Progenitor cell of endocrine pancreas (in vitro differentiated cells): ENCODE measurements at regions not wholly inside any gene's neighbourhood (a gene's known extent, or its start where the extent isn't known, plus 50 kb on each side); places are given as distances from the start of the nearest gene placed in this dataset.
"Not testable (repeated sequence)": the region's sequence is repeated elsewhere in the genome, so short reads cannot be mapped to it uniquely, and the experiment has no call there.

ENCODE experiments used
- DNase-seq: peaks from one replicate; pipeline ENCODE4 v3.0.0; 2021; ENCODE audit warnings: low spot score; ENCODE audit not compliant: unreplicated experiment
- H3K27ac Mint-ChIP-seq: 2 replicates; pipeline ENCODE4 v1.8.0; 2021; ENCODE audit warnings: mild to moderate bottlenecking, moderate library complexity, mixed read lengths
- H3K27me3 Mint-ChIP-seq: 2 replicates; pipeline ENCODE4 v1.8.0; 2021; ENCODE audit warnings: mixed read lengths
- H3K36me3 Mint-ChIP-seq: 2 replicates; pipeline ENCODE4 v1.8.0; 2022; ENCODE audit warnings: mixed read lengths; ENCODE audit not compliant: insufficient read depth
- H3K4me1 Mint-ChIP-seq: 2 replicates; pipeline ENCODE4 v1.8.0; 2021; ENCODE audit warnings: low read depth, mixed read lengths
- H3K4me3 Mint-ChIP-seq: 2 replicates; pipeline ENCODE4 v1.8.0; 2021; ENCODE audit warnings: low read depth, mild to moderate bottlenecking, moderate library complexity, mixed read lengths
- H3K9me3 Mint-ChIP-seq: 2 replicates; pipeline ENCODE4 v1.8.0; 2021; ENCODE audit warnings: low read depth, mixed read lengths
- CTCF ChIP-seq: fragments of 200-600 bp; sonication (generic); IDR thresholded peaks from one replicate; pipeline ENCODE4 v1.5.0; 2021; ENCODE audit warnings: antibody characterized with exemption, mild to moderate bottlenecking; ENCODE audit not compliant: unreplicated experiment

- H3K4me1 Mint-ChIP-seq, result no peaks in the 10 kb centered on the region
These were observed 373.9 kb upstream of the SPAG17 start for GRCh38 chr1:118558933-118559332.

GRCh38 chr1:118556936-118557335 lies 371.9 kb upstream of the SPAG17 start:
- no peak overlapping the region for H3K27ac Mint-ChIP-seq
- no peak for DNase-seq
- H3K36me3 Mint-ChIP-seq, result no peaks in the 10 kb centered on the region
- no peaks in the 10 kb centered on the region for H3K4me1 Mint-ChIP-seq
- TF ChIP-seq CTCF, result no peak
- H3K9me3 Mint-ChIP-seq, result peaks cover 12% of the 10 kb centered on the region
- H3K4me3 Mint-ChIP-seq, result no peak overlapping the region
- no peaks in the 10 kb centered on the region for H3K27me3 Mint-ChIP-seq

More at GRCh38 chr1:118558933-118559332, 373.9 kb upstream of the SPAG17 start:
- no peak for TF ChIP-seq CTCF
- DNase-seq, result no peak
- H3K27ac Mint-ChIP-seq, result no peak overlapping the region
- H3K9me3 Mint-ChIP-seq, result no peaks in the 10 kb centered on the region
- no peaks in the 10 kb centered on the region for H3K36me3 Mint-ChIP-seq
- no peaks in the 10 kb centered on the region for H3K27me3 Mint-ChIP-seq
- no peak overlapping the region for H3K4me3 Mint-ChIP-seq

GRCh38 chr1:118555638-118556037 lies 370.6 kb upstream of the SPAG17 start:
- Mint-ChIP-seq H3K4me3 (no peak overlapping the region), H3K27ac (no peak overlapping the region), H3K4me1 (no peaks in the 10 kb centered on the region), H3K9me3 (peaks cover 14% of the 10 kb centered on the region), H3K36me3 (no peaks in the 10 kb centered on the region), H3K27me3 (no peaks in the 10 kb centered on the region)
- no peak for TF ChIP-seq CTCF
- no peak for DNase-seq

GRCh38 chr1:118535901-118536300 lies 350.9 kb upstream of the SPAG17 start:
- H3K4me1 Mint-ChIP-seq, result no peaks in the 10 kb centered on the region
- no peak overlapping the region for H3K27ac Mint-ChIP-seq
- DNase-seq, result no peak
- H3K9me3 Mint-ChIP-seq, result no peaks in the 10 kb centered on the region
- H3K36me3 Mint-ChIP-seq, result no peaks in the 10 kb centered on the region
- TF ChIP-seq CTCF, result no peak
- H3K4me3 Mint-ChIP-seq, result no peak overlapping the region
- H3K27me3 Mint-ChIP-seq, result no peaks in the 10 kb centered on the region

- H3K9me3 Mint-ChIP-seq, result peaks cover 12% of the 10 kb centered on the region
- H3K4me3 Mint-ChIP-seq, DNase-seq, H3K36me3 Mint-ChIP-seq, H3K4me1 Mint-ChIP-seq, H3K27me3 Mint-ChIP-seq, H3K27ac Mint-ChIP-seq: not testable (repeated sequence)
These were observed 326.9 kb upstream of the SPAG17 start for GRCh38 chr1:118511922-118512321.

- no peak overlapping the region for H3K4me3 Mint-ChIP-seq
- no peak overlapping the region for H3K27ac Mint-ChIP-seq
- H3K9me3 Mint-ChIP-seq, result no peaks in the 10 kb centered on the region
- no peak for TF ChIP-seq CTCF
- peaks cover 2% of the 10 kb centered on the region for H3K4me1 Mint-ChIP-seq
- DNase-seq, result no peak
- H3K36me3 Mint-ChIP-seq, result no peaks in the 10 kb centered on the region
- no peaks in the 10 kb centered on the region for H3K27me3 Mint-ChIP-seq
These were observed 319.8 kb upstream of the SPAG17 start for GRCh38 chr1:118504867-118505266.
